ACC112 (cell line): ENCODE measurements at regions not wholly inside any gene's neighbourhood (a gene's known extent, or its start where the extent isn't known, plus 50 kb on each side); places are given as distances from the start of the nearest gene placed in this dataset.

Experiments used
- H2AFZ ChIP-seq: fragments of 200-600 bp; sonication (generic); one replicate; pipeline ENCODE4 v1.6.0; 2017; ENCODE audit warnings: antibody characterized with exemption, low read length; ENCODE audit not compliant: unreplicated experiment
- H3K27ac ChIP-seq: fragments of 200-600 bp; sonication (generic); 2 replicates; pipeline ENCODE4 v1.5.1; 2014; ENCODE audit warnings: low read depth, mild to moderate bottlenecking, antibody characterized with exemption, low read length, moderate library complexity
- H3K27me3 ChIP-seq: fragments of 200-600 bp; sonication (generic); 2 replicates; pipeline ENCODE4 v1.6.1; 2014; ENCODE audit warnings: mild to moderate bottlenecking, antibody characterized with exemption, low read length, moderate library complexity, mixed read lengths; ENCODE audit not compliant: insufficient read depth
- H3K36me3 ChIP-seq: fragments of 200-600 bp; sonication (generic); 2 replicates; pipeline ENCODE4 v1.6.1; 2016; ENCODE audit warnings: mild to moderate bottlenecking, antibody characterized with exemption, low read length, moderate library complexity, mixed read lengths; ENCODE audit not compliant: insufficient read depth
- H3K4me1 ChIP-seq: fragments of 200-600 bp; sonication (generic); one replicate; pipeline ENCODE4 v1.6.1; 2016; ENCODE audit warnings: low read length, mixed read lengths; ENCODE audit not compliant: insufficient read depth, unreplicated experiment, control insufficient read depth
- H3K4me3 ChIP-seq: fragments of 200-600 bp; sonication (generic); 2 replicates; pipeline ENCODE4 v1.5.1; 2014; ENCODE audit warnings: mild to moderate bottlenecking, low read depth, low read length
- H3K79me2 ChIP-seq: fragments of 200-600 bp; sonication (generic); one replicate; pipeline ENCODE4 v1.6.0; 2016; ENCODE audit warnings: low read length; ENCODE audit not compliant: control insufficient read depth, unreplicated experiment, insufficient read depth

GRCh38 chr1:208778417-208778816 is 534.2 kb upstream of the PLXNA2 start:
- Histone ChIP-seq H3K27me3 (no peaks in the 10 kb centered on the region), H3K4me1 (no peaks in the 10 kb centered on the region), H3K27ac (no peak overlapping the region), H3K79me2 (no peaks in the 10 kb centered on the region), H2AFZ (no peak overlapping the region), H3K4me3 (no peak overlapping the region), H3K36me3 (no peaks in the 10 kb centered on the region)

DNA sequence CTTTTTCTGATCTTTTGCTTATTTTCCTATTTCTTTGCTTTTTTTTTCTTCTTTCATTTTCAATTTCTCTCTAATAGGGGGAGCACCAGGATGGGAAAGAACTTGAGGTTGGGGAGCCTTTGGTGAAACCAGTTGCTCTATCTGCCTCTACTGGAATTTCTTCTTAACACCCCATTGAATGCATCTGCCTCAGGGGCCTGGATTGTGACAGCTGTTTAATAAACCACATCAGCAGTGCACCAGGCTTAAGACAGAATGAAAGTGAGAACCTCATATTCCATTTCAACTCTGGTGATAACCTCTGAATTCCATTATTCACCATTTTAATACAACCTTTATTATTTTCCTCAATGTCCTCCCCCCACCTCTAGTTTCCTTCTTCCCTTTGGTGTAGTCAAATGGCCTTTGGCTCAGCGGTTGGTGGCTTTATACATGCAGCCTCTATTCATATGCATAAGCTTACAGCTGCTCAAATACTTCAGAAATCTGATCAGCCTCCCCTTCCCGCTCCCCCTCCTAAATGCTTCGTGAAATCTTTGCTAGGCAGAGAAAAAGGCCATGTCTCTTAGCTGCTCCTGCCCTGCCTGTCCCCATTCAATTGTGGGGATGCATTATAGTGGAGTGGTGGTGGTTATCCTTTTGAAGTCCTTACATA is 537.3 kb upstream of the PLXNA2 start:
- Histone ChIP-seq H3K79me2 (no peaks in the 10 kb centered on the region), H3K27me3 (no peaks in the 10 kb centered on the region), H3K36me3 (no peaks in the 10 kb centered on the region), H2AFZ (no peak overlapping the region), H3K4me3 (no peak overlapping the region), H3K4me1 (no peaks in the 10 kb centered on the region), H3K27ac (no peak overlapping the region)

GRCh38 chr1:208782186-208782585 is 538.0 kb upstream of the PLXNA2 start:
- no peaks in the 10 kb centered on the region for H3K4me1 ChIP-seq
- no peaks in the 10 kb centered on the region for H3K36me3 ChIP-seq
- H3K27ac ChIP-seq = no peak overlapping the region
- no peaks in the 10 kb centered on the region for H3K27me3 ChIP-seq
- no peak overlapping the region for H3K4me3 ChIP-seq
- H3K79me2 ChIP-seq = no peaks in the 10 kb centered on the region
- H2AFZ ChIP-seq = no peak overlapping the region

GRCh38 chr1:208785629-208786028 is 541.4 kb upstream of the PLXNA2 start:
- no peaks in the 10 kb centered on the region for H3K79me2 ChIP-seq
- no peaks in the 10 kb centered on the region for H3K4me1 ChIP-seq

GRCh38 chr1:208787219-208787618 is 543.0 kb upstream of the PLXNA2 start:
- Histone ChIP-seq H3K4me1 (no peaks in the 10 kb centered on the region), H3K79me2 (no peaks in the 10 kb centered on the region), H3K27me3 (no peaks in the 10 kb centered on the region), H3K36me3 (no peaks in the 10 kb centered on the region), H3K27ac (no peak overlapping the region), H3K4me3 (no peak overlapping the region), H2AFZ (no peak overlapping the region)

More at GRCh38 chr1:208785629-208786028, 541.4 kb upstream of the PLXNA2 start:
- Histone ChIP-seq H3K4me3 (no peak overlapping the region), H2AFZ (no peak overlapping the region), H3K36me3 (no peaks in the 10 kb centered on the region), H3K27me3 (no peaks in the 10 kb centered on the region), H3K27ac (no peak overlapping the region)

- H2AFZ ChIP-seq = no peak overlapping the region
- no peaks in the 10 kb centered on the region for H3K4me1 ChIP-seq
- no peaks in the 10 kb centered on the region for H3K79me2 ChIP-seq
- H3K4me3 ChIP-seq = no peak overlapping the region
- no peaks in the 10 kb centered on the region for H3K36me3 ChIP-seq
- no peaks in the 10 kb centered on the region for H3K27me3 ChIP-seq
- no peak overlapping the region for H3K27ac ChIP-seq
These were observed 543.9 kb upstream of the PLXNA2 start for GRCh38 chr1:208788013-208788540.

- H3K27ac ChIP-seq = no peak overlapping the region
- no peaks in the 10 kb centered on the region for H3K4me1 ChIP-seq
- H3K79me2 ChIP-seq = no peaks in the 10 kb centered on the region
- H2AFZ ChIP-seq = no peak overlapping the region
- no peaks in the 10 kb centered on the region for H3K27me3 ChIP-seq
- no peaks in the 10 kb centered on the region for H3K36me3 ChIP-seq
- H3K4me3 ChIP-seq = no peak overlapping the region
These were observed 547.3 kb upstream of the PLXNA2 start for GRCh38 chr1:208791456-208791855.

DNA sequence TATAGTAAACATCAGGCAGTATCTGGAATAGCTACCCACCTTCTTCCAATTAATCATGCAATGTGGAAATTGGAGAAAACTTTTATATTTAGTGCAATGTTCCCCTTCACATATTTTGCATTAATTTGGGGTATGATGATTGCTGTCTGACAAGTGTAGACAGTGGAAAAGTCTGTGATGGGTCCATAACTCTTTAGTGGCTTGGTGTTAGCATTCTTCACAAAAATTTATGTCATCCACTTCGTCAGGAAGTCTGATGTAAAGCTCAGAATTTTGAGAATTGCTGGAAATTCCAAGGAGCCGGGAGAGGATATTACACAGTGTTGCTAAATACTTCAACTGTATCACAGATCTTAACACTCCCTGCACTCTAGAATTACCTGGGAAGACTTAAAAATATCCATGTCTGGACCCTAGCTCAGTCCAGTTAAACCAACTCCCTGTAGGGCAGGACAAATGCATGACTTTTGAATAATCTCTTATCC is 549.7 kb upstream of the PLXNA2 start:
- H3K4me1 ChIP-seq = no peaks in the 10 kb centered on the region
- H3K36me3 ChIP-seq = no peaks in the 10 kb centered on the region
- H3K4me3 ChIP-seq = no peak overlapping the region
- no peaks in the 10 kb centered on the region for H3K79me2 ChIP-seq
- H3K27me3 ChIP-seq = no peaks in the 10 kb centered on the region
- no peak overlapping the region for H2AFZ ChIP-seq
- no peak overlapping the region for H3K27ac ChIP-seq

DNA sequence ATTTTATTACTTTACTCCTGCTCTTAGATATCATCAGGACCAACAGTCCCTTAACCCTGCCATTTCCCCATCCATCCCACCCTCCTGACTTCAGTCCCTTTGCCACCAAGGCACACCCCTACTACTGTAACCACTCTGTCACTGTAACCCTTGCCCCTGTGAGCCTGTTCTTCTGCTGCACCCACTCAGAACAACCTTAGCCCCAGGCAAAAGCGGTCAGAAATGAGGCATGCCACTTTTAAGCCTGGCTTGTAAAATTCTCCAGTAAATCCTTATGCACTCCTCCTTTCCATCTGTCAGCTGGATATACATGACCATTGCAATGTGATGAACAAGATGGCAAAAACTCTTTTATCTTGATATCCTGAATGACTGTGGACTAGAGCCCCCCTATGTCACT is 555.0 kb upstream of the PLXNA2 start:
- H3K27ac ChIP-seq = no peak overlapping the region
- H3K4me3 ChIP-seq = no peak overlapping the region

DNA sequence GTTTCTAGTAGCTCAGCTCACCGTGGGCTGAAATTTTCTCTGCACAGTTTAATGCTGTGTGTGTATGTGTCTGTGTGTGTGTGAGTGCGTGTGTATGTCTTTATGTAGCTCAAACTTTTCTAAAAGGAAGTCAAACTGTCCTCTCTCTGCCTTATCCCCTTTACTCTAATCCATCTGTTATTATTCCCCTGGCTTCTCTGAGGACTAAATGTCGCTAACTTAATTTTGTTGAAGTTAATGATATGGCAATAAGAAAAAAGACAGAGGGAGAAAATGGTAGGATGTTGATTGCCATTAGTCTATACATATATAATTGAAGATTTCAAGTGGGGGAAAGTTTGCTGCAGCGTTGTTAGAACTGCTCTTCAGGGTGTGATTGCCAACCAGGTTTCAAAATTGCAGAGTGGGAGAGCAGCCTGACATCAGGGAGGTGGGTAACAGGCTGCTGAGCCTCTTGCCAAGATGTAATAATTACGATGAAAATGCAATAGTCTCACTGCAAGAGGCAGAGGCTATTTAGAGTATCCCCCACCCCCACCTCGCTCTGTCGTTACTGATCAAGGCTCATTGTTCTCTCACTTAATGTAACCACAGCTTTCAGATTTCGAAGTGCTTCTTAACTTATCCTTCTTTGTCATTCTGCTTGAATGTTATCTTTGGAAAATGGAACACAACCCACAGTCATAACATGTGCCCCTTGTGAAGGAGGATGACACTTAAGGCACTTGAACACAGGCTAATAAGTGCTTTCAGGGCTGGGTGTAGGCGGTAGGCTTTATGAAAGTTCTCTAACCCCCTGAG is 559.0 kb upstream of the PLXNA2 start:
- H3K36me3 ChIP-seq = no peaks in the 10 kb centered on the region
- H3K79me2 ChIP-seq = no peaks in the 10 kb centered on the region
- no peak overlapping the region for H3K27ac ChIP-seq
- no peak overlapping the region for H2AFZ ChIP-seq
- H3K27me3 ChIP-seq = no peaks in the 10 kb centered on the region
- H3K4me1 ChIP-seq = no peaks in the 10 kb centered on the region
- H3K4me3 ChIP-seq = no peak overlapping the region

More for the DNA sequence above, 555.0 kb upstream of the PLXNA2 start:
- H2AFZ ChIP-seq = no peak overlapping the region
- H3K36me3 ChIP-seq = no peaks in the 10 kb centered on the region
- no peaks in the 10 kb centered on the region for H3K79me2 ChIP-seq
- H3K27me3 ChIP-seq = no peaks in the 10 kb centered on the region
- no peaks in the 10 kb centered on the region for H3K4me1 ChIP-seq
